HG03045 (cell line): ENCODE measurements at regions not wholly inside any gene's neighbourhood (a gene's known extent, or its start where the extent isn't known, plus 50 kb on each side); places are given as distances from the start of the nearest gene placed in this dataset.
"Not testable (repeated sequence)": the region's sequence is repeated elsewhere in the genome, so short reads cannot be mapped to it uniquely, and the experiment has no call there.

Source experiments
- ATAC-seq: cut with Tn5 transposase; IDR thresholded peaks from one replicate; pipeline ENCODE4 v1.9.1; 2021; ENCODE audit warnings: mild to moderate bottlenecking, moderate library complexity; ENCODE audit not compliant: unreplicated experiment

DNA sequence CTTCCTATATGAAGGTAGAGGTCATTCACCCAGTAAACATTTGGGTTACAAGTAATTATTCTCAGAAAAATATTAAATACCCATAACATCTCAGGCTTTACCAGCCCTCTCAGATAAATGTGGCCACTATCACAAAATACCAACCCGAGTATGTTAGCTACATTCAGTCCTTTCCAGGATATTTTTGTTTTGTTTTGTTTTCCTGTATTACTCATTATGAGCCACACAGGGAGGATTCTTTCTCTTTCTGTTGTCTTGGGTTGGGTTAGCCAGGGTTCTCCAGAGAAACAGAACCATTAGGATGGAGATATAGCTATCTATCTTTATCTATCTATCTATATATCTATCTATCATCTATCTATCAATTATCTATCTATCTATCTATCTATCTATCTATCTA lies 947.6 kb upstream of the MDGA2 start:
- no peak for ATAC-seq

DNA sequence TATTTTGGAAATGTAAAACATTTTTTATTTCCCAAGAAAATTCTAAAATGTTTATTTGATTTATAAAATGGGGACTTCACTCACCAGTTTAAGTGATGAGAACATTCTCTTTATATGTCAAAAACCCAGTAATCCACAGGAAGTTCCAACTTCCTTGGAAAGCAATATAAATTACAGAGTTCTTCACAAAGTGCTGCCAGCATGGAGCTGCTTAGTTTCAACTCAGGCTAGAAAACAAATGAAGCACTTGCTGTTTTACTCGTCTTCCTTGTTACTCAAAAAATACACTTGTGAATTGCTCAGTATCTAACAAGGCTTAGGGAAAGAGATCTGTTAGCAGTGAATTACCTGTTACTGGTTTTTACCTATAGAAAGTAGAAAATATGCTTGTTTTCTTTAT lies 942.7 kb upstream of the MDGA2 start:
- ATAC-seq: no peak

DNA sequence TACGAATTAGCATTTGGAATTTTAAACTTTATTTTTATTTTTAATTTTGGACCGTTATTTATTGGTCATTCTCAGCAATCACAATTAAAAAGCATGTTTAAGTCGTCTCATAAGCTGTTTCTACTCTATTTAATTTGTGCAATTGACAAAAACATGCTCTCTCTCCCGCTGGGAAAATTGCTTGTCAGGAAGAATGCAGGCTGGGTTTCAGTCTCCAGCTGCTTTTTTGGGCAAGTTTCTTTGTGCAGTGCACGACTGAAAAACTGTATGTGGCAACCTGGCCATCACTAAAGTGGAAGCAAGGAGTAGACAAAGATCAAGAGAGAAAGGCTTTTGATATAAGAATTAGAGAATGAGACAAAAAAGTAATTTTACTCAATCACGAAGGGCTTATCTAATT lies 941.5 kb upstream of the MDGA2 start:
- ATAC-seq: no peak

DNA sequence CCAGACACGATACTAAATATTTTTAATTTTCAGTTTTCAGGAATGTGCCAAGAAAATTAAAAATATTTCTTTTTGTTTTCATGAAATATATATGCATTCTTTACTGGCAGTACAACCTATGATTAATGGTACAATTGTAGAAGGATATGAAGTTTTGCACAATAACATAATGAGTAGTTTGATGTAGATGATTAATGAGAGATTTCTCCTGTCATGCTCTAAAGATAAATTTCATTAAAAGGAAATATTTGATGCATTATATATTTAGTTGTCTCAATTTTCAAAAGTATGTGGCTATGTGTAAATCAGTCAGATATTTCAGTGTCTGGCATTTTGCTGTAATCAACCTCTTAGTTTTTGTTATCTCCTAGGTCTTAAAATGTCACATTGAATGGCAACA lies 940.2 kb upstream of the MDGA2 start:
- ATAC-seq: no peak

DNA sequence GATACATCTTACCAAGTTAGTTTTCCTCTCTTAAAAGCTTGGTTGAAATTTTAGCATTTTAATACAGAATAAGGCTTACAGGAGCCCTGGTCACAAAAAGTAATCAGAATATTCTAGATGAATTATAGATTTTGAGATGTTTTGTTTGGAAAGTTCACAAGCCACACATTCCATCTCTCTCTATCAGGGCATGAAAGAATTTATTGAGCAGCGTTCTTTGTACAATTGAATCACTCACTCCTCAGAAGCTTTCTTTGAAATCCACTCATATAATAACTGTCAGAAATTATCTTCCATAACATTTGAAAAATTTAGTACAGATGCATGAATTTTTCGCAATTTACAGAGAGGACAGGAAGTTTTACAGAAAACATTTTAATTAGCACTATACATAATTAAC lies 938.6 kb upstream of the MDGA2 start:
- no peak for ATAC-seq

DNA sequence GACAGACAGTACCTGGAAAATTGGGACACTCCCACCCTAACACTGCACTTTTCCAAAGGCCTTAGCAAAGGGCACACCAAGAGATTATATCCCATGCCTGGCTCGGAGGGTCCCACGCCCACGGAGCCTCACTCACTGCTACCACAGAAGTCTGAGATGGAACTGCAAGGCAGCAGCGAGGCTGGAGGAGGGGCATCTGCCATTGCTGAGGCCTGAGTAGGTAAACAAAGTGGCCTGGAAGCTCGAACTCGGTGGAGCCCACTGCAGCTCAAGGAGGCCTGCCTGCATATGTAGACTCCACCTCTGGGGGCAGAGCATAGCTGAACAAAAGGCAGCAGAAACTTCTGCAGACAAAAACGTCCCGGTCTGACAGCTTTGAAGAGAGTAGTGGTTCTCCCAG lies 931.6 kb upstream of the MDGA2 start:
- not testable (repeated sequence) for ATAC-seq

DNA sequence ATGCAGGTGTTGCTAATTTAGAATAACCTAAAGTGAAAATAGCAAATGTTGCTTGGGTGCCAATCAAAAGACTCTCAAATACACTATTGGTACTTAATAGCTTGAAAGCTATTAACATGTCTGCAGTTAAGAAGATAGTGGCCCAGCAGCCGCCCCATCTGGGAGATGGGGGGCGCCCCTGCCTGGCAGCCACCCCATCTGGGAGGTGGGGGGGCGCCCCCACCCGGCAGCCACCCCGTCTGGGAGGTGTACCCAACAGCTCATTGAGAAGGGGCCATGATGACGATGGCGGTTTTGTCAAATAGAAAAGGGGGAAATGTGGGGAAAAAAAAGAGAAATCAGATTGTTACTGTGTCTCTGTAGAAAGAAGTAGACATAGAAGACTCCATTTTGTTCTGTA lies 923.1 kb upstream of the MDGA2 start:
- no peak for ATAC-seq

DNA sequence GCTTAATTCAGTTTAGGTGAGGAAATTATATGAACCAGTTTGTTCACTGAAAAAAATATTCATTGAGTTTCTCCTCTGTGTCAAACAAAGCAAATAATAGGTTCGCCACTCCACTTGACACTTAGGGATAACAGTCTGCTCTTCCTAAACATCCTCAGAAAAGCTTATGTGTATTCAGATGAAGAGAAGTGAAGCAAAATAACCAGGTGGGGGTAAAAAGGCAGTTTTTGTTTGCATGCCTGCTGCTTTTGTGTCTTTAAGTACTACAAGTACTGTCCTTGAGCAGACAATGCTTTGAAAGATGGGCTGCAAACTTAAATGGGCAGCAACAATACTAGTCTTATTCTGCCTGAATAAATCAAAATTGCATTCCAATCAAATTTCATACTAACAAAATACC lies 910.7 kb upstream of the MDGA2 start:
- ATAC-seq: no peak

DNA sequence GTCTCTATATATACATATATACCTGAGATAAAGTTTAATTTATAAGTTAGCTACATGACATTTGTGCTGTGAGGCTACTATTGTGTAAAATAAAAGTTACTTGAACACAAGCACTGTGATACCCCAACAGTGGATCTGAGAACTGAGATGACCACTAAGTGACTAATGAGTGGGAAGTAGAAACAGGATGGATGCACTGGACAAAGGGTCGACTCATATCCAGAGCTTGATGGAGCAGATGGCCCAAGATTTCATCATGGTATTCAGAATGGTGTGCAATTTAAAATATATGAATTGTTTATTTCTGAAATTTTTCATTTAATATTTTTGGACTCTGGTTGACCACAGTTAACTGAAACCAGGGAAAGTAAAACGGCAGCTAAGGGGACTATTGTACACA lies 908.6 kb upstream of the MDGA2 start:
- no peak for ATAC-seq

DNA sequence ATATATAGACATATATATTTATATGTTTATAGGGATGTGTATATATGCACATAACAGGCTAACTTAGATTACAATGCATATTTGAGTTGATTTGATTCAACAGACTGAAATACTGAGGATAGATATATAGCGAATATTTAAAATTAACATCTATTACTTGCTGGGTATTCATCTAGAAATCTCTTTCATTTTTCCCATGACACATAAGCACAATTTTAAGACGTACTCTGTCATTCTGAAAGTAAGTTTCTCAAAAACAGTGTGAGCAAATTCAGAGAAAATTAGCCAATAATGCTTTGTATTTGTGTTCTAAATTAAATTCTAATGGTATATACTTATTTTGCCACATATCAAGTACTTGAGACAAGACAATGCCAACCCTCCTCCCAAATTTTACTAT lies 907.5 kb upstream of the MDGA2 start:
- no peak for ATAC-seq

DNA sequence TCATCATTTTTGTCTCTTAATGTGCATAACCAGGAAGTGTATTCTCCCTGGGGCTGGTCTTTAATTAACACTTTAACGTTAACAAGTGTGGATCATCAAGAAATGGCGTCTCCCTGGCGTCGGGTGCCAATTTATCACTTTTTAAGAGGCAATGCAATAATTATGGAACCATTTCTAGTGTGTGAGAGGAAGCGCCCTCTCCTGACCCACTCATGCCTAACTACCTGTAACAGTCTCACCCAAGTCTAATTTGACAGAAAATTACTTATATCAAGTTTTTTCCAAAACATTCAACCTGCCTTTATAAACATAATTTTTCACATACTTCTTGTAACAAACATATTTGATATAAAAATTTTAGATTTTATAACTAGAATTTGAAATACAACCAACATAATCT lies 905.3 kb upstream of the MDGA2 start:
- no peak for ATAC-seq

DNA sequence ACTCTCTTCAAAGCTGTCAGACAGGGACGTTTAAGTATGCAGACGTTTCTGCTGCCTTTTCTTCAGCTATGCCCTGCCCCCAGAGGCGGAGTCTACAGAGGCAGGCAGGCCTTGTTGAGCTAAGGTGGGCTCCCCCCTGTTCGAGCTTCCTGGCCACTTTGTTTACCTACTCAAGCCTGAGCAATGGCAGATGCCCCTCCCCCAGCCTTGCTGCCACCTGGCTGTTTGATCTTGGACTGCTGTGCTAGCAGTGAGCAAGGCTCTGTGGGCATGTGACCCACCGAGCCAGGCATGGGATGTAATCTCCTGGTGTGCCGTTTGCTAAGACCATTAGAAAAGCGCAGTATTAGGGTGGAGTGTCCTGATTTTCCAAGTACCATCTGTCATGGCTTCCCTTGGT lies 900.4 kb upstream of the MDGA2 start:
- ATAC-seq: no peak

DNA sequence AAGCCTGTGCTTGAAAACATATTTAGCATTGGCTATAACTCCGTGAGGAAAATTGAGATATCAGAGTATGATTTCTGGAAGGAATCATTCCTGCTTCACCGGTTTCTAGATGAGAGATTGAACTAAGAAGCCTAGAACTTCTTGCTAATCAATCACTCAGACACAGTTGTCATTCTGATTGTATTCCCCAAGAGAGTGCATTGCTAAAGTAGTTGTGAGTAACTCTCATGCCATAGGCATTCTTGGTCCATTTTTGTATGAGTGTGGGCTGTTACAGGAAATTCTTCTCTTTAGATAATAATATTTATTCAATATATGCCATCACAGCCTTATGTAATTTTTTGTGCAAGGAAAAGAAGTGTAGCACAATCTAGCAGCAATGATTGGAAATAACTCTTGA lies 893.3 kb upstream of the MDGA2 start:
- ATAC-seq: no peak

DNA sequence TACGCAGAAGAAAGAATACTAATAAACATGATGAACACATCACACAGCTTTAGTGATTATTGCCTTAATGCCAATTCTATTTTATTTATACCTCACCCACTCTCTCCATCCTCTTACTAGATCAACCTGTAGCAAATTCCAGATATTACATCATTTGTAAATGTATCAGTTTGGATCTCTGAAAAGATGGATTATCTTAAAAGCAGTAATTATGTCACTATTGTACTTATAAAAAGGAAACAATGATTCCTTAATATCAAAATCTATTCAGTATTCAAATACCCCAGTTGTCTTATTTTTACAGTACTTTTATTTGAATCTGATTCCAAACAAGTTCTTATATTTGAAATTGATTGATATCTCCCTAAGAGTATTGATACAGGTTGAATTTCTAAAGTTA lies 892.8 kb upstream of the MDGA2 start:
- ATAC-seq: no peak

DNA sequence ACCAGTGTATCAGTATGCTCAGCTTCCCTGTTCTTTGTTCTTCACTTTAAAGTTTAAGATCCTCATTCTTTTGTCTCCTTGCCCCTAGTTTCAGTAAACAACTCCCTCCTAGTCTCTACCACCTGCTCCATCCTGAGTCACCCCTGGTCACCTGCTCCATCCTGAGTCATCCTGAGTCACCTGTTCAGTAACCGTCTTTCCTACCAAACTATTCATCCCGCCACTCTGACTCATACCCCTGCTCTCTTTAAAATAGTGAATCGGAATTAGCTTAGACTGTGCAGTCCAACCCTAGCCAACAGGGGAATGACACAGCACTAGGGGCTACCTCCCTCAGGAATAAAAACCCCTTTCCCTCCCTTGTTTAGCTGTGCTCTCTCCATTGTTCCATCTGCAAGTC lies 888.1 kb upstream of the MDGA2 start:
- ATAC-seq: no peak

DNA sequence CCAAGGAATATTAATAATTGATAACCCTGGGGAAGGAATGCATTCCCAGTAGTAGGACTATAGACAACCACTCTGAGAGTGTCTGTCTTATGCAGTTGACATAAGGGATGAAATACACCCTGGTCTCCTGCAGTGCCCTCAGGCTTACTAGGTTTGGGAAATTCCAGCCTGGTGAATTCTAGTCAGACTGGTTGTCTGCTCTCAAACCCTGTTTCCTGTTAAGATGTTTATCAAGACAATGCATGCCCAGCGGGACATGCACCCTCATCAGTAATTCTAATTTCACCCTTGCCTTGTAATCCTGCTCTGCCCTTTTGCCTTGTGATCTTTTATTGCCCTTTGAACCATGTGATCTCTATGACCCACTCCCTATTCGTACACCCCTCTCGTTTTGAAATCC lies 886.0 kb upstream of the MDGA2 start:
- not testable (repeated sequence) for ATAC-seq

DNA sequence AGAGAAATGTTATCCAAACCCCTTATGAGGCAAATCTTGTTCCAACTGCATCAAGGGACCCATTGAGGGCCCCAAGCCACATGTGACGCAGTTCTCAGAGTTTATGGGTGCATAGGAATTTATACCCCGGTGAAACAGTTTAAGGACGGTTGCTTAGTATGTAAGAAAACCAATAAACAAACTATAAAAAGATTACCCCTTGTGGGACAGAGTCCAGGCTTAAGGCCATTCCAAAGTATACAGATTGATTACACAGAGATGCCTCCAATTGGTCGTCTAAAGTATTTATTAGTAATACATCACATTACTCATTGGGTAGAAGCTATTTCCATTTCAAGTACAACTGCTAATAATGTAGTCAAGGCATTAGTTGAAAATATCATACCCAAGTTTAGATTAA lies 885.0 kb upstream of the MDGA2 start:
- no peak for ATAC-seq

DNA sequence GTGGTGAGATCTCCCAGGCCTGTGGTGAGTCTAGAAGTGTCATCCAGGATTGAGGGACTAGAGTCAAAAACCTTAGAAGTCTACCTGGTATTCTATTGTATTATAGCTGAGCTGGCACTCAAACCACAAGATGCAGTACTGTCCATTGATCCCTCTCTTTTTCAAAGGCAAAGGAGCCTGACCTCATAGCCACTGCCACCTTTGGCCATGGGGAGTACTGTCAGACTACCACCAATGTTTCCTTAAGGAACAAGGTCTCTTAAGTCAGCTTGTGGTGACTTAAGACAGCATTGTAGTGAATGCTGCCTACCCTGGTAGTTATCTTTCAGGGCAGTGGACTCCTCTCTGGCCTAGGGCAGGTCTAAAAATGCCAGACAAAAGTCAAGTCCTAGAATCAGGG lies 878.0 kb upstream of the MDGA2 start:
- no peak for ATAC-seq

DNA sequence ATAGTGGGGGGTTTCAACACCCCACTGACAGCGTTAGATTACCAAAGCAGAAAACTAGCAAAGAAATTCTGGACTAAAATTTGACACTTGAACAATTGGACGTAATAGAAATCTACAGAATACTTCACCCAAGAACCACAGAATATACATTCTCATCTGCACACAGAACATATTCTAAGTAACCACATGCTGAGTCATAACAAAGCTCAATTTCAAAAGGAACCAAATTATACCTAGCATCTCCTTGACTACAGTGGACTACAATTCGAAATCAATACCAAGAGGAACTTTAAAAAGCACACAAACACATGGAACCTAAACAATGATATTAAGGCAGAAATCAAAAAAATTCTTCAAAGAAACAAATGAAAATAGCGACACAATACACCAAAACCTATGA lies 871.6 kb upstream of the MDGA2 start:
- ATAC-seq: no peak

DNA sequence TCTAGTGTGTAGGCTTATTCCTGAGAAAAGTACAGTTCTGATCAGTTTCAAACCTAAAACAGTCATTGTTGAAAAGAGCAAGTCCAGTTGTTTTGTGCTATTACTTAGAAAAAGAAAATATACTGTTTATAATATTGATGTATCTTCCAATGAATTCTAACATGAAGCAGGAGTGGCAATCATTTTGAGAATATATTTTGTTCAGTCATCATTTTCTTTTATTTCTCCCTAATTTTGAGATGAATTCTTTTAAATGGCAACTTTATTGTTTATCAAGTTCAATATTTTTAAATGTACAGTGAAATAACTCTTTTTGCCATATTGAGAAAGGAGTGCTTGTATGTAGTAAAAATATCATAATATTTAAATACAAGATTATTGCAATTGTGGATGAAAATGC lies 862.2 kb upstream of the MDGA2 start:
- ATAC-seq: no peak

DNA sequence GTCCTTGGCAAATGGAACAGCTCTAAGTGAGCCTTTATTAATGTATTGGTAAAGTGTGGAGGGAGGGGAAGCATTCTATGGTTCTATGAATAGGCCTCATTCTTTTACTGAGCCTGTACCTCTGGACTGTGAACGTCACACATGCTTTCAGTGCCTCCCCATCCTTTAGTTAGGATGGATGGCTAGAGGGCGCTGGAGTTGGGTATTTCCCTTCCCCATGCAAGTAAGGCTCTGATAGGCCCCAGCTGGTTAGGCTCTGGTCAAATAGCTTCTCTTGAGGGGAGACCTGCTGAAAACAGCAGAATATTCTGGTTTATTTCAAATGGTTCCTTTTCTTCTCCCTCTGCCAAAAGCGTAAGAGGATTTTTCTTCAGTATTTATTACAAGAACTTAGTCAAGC lies 860.9 kb upstream of the MDGA2 start:
- ATAC-seq: no peak

DNA sequence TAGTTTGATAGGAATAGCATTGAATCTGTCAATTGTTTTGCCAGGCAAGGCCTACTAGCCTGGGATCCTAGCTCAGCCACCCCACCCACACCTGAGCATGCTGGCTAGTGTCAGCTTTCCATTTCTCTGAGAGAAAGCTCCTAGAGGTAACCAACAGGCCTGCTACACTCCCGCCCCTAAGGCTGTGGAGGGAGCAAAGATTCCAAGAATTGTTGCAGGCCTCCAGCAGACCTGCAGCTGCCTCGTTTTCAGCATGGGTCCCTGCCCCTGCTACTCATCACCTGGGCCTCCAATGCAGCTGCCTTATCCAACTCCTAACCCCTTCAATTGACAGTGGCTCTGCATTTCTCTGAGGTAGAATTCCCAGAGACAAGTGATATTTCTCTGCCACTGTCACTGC lies 852.4 kb upstream of the MDGA2 start:
- ATAC-seq: no peak

DNA sequence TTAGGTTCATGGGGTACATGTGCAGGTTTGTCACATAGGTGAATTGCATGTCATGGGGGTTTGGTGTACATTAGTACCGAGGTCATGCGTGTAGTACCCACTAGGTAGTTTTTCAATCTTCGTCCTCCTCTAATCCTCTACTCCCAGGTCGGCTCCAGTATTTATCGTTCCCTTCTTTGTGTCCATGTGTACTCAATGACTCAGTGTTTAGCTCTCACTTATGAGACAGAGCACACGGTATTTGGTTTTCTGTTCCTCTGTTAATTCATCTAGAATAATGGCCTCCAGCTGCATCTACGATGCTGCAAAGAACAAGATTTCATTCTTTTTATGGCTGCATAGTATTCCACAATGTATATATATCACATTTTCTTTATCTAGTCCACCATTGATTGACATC lies 850.9 kb upstream of the MDGA2 start:
- ATAC-seq: no peak

DNA sequence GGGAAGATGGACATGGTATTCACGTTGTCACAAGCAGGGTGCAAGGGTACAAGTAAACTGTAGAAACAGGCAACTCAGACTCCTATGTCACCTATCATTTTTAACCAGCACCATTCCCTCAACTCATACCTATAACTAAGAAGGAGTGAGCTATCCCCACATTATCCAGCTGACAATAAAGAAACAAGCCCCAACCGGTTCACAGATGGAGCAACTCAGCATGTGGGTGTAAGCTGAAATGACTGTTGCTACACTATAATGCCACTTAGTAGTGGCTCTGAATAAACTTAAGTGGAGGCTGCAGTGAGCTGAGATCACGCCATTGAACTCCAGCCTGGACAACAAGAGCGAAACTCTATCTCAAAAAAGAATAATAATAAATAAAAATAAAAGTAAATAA lies 829.5 kb upstream of the MDGA2 start:
- ATAC-seq: no peak
